Activated T-cell treated with anti-CD3 and anti-CD28 coated beads, Interleukin-2, amount 50 U/mL, for 4 hours (primary cell): ENCODE measurements at regions not wholly inside any gene's neighbourhood (a gene's known extent, or its start where the extent isn't known, plus 50 kb on each side); places are given as distances from the start of the nearest gene placed in this dataset.

Source experiments
- ATAC-seq, 2 donors: fragments of 200-7000 bp; cut with Tn5 transposase; one replicate each; pipeline ENCODE4 v1.10.0; 2021
- DNase-seq: peaks from one replicate; pipeline ENCODE4 v3.0.0-alpha.2; 2020
- H3K27me3 Mint-ChIP-seq: one replicate; pipeline ENCODE4 v1.8.0; 2021; ENCODE audit warnings: low read depth, mixed read lengths
- H3K36me3 Mint-ChIP-seq: one replicate; pipeline ENCODE4 v1.8.0; 2022; ENCODE audit warnings: mixed read lengths; ENCODE audit not compliant: insufficient read depth
- H3K4me1 Mint-ChIP-seq: one replicate; pipeline ENCODE4 v1.8.0; 2021; ENCODE audit warnings: low read depth, mixed read lengths
- H3K4me3 Mint-ChIP-seq: one replicate; pipeline ENCODE4 v1.8.0; 2021; ENCODE audit warnings: mild to moderate bottlenecking, moderate library complexity, mixed read lengths
- H3K9me3 Mint-ChIP-seq: one replicate; pipeline ENCODE4 v1.8.0; 2021; ENCODE audit warnings: mixed read lengths

DNA sequence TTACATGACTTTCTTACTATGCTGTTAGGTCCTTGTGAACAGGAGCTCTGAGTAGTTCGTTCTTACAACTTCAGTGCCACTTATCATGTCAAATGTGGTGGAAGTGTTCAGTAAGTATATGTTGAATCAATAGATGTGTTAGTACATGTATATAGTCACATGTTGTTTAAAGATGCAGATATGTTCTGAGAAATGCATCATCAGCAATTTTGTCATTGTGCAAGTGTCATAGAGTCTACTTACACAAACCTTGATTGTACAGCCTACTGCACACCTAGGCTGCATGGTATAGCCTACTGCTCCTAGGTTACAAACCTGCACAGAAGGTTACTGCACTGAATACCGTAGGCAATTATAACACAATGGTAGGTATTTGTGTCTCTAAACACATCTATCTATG, 174.8 kb downstream of the GPR37 start:
- Mint-ChIP-seq H3K4me3 (no peak overlapping the region), H3K27me3 (no peaks in the 10 kb centered on the region), H3K4me1 (no peaks in the 10 kb centered on the region), H3K9me3 (no peaks in the 10 kb centered on the region), H3K36me3 (no peaks in the 10 kb centered on the region)
- no peak for DNase-seq
- no peak for ATAC-seq

- Mint-ChIP-seq H3K4me1 (no peaks in the 10 kb centered on the region), H3K4me3 (no peak overlapping the region), H3K36me3 (no peaks in the 10 kb centered on the region), H3K9me3 (peaks cover 7% of the 10 kb centered on the region), H3K27me3 (no peaks in the 10 kb centered on the region)
- DNase-seq (no peak), ATAC-seq (no peak)
Observed at GRCh38 chr7:124577256-124577655, 188.3 kb downstream of the GPR37 start.

DNA sequence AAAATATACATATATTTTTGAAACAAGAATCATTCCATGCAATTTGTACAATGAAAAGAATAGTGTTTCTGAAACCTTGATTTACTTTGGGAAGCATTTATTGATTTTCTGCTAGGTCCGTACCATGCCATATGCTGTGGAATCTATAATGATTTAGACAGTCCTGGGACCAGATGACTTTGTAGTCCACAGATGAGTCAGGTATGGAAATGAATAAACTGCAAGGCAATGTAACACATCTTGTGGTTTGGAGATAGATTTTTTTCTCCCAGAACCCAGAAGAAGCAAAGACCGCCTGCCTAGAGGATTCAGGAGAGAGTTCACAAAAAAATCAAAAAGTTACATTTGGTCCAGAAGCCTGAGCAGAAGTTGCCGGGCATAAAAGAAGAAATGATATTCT, 190.4 kb downstream of the GPR37 start:
- Mint-ChIP-seq H3K9me3 (peaks cover 4% of the 10 kb centered on the region), H3K27me3 (no peaks in the 10 kb centered on the region), H3K36me3 (no peaks in the 10 kb centered on the region), H3K4me1 (no peaks in the 10 kb centered on the region), H3K4me3 (no peak overlapping the region)
- ATAC-seq (no peak), DNase-seq (no peak)

- Mint-ChIP-seq H3K27me3 (no peaks in the 10 kb centered on the region), H3K36me3 (no peaks in the 10 kb centered on the region), H3K4me1 (no peaks in the 10 kb centered on the region), H3K4me3 (no peak overlapping the region), H3K9me3 (no peaks in the 10 kb centered on the region)
- ATAC-seq, result no peak
- no peak for DNase-seq
Observed at GRCh38 chr7:124570558-124570957, 195.0 kb downstream of the GPR37 start.

- Mint-ChIP-seq H3K9me3 (no peaks in the 10 kb centered on the region), H3K4me3 (no peak overlapping the region), H3K27me3 (no peaks in the 10 kb centered on the region), H3K36me3 (no peaks in the 10 kb centered on the region), H3K4me1 (no peaks in the 10 kb centered on the region)
- ATAC-seq (no peak), DNase-seq (no peak)
Observed at GRCh38 chr7:124566583-124566982, 199.0 kb downstream of the GPR37 start.

- Mint-ChIP-seq H3K4me1 (no peaks in the 10 kb centered on the region), H3K9me3 (peaks cover 3% of the 10 kb centered on the region), H3K27me3 (no peaks in the 10 kb centered on the region), H3K4me3 (no peak overlapping the region), H3K36me3 (no peaks in the 10 kb centered on the region)
- no peak for DNase-seq
- ATAC-seq, result no peak
Observed at GRCh38 chr7:124557587-124557986, 208.0 kb downstream of the GPR37 start.

DNA sequence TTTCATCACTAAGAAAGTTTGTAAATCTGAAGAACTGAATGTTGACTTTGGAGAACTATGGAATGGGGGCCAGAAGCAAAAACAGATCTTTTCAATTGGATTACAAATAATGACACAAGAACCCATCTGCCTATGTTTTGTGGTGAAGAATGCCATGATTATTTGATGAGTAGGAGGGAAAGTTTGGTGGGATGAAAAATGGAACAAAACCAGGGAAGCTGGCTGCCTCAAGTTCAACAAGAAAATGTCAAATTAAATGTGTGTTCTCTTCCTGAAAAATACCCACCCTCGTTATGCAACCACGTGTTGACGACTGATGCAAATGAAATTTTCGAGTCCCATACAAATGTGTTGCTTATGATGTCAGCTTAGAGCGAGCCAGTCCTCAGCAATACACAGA, 208.5 kb downstream of the GPR37 start:
- Mint-ChIP-seq H3K27me3 (no peaks in the 10 kb centered on the region), H3K4me1 (no peaks in the 10 kb centered on the region), H3K36me3 (no peaks in the 10 kb centered on the region), H3K9me3 (peaks cover 3% of the 10 kb centered on the region), H3K4me3 (no peak overlapping the region)
- no peak for DNase-seq
- ATAC-seq, result no peak

DNA sequence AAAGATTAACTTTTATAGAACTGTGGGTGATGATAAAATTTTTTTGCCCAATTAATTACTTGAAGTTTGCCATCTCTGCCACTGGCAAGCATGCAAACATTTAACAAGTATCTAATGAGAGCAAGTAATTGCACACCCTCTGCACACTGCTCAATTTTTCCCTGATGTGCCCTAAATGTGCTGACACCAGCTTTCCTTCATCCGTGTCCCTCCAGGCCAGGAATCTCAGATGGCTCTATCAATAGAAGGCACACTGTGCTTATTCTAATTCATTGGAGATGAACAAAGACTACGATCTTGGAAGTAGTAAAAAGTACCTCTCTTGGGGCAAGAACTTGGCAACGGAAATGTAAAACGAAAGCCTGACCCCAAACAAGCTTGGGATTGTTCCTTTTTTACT, 212.1 kb downstream of the GPR37 start:
- DNase-seq (no peak), ATAC-seq (no peak)
- Mint-ChIP-seq H3K36me3 (no peaks in the 10 kb centered on the region), H3K9me3 (no peaks in the 10 kb centered on the region), H3K27me3 (no peaks in the 10 kb centered on the region), H3K4me3 (no peak overlapping the region), H3K4me1 (no peaks in the 10 kb centered on the region)

GRCh38 chr7:124552217-124552616, 213.4 kb downstream of the GPR37 start:
- Mint-ChIP-seq H3K36me3 (no peaks in the 10 kb centered on the region), H3K4me1 (no peaks in the 10 kb centered on the region), H3K4me3 (no peak overlapping the region), H3K27me3 (no peaks in the 10 kb centered on the region), H3K9me3 (no peaks in the 10 kb centered on the region)
- no peak for ATAC-seq
- DNase-seq, result no peak

DNA sequence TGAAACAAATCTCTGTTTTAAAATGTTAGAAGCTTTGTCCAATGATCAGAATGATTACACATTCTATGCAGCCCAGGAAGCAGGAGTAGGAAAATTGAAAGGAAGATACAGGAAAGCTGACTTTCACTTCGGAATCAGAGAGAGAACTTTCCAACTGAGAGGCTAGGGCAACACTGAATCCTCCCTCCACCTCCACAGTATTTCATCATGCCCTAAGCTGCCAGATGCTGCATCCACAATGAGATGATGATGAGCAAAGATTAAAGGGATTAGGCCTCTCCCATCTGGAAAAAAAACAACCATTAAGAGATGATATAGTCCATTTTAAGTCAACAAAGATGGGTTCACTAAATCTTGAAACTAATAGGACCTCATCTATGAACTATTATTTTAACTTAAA, 215.6 kb downstream of the GPR37 start:
- Mint-ChIP-seq H3K9me3 (no peaks in the 10 kb centered on the region), H3K36me3 (no peaks in the 10 kb centered on the region), H3K4me1 (no peaks in the 10 kb centered on the region), H3K27me3 (no peaks in the 10 kb centered on the region), H3K4me3 (no peak overlapping the region)
- ATAC-seq (no peak), DNase-seq (no peak)

DNA sequence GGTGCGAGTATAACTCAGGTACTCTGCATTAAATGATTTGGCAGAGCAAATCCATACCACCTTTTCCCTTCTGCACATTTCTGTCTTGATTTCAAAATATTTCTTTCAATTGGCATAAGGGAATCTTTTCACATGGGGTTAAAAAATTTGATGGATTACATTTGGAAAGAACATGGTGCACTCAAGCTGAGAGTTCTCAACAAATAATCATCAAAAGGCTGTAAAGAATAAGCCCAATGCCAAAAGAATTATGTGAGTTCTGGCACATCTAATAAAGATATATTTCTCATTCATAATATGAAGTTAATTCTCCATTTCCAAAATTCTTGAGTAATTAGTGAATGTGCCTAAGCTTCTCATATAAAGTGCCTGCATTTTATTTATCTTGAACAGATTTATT, 223.1 kb downstream of the GPR37 start:
- no peak overlapping the region for H3K4me3 Mint-ChIP-seq
- H3K4me1 Mint-ChIP-seq, result no peaks in the 10 kb centered on the region
- H3K27me3 Mint-ChIP-seq, result no peaks in the 10 kb centered on the region
- DNase-seq (no peak), ATAC-seq (no peak)
- no peaks in the 10 kb centered on the region for H3K36me3 Mint-ChIP-seq
- H3K9me3 Mint-ChIP-seq, result peaks cover 2% of the 10 kb centered on the region

DNA sequence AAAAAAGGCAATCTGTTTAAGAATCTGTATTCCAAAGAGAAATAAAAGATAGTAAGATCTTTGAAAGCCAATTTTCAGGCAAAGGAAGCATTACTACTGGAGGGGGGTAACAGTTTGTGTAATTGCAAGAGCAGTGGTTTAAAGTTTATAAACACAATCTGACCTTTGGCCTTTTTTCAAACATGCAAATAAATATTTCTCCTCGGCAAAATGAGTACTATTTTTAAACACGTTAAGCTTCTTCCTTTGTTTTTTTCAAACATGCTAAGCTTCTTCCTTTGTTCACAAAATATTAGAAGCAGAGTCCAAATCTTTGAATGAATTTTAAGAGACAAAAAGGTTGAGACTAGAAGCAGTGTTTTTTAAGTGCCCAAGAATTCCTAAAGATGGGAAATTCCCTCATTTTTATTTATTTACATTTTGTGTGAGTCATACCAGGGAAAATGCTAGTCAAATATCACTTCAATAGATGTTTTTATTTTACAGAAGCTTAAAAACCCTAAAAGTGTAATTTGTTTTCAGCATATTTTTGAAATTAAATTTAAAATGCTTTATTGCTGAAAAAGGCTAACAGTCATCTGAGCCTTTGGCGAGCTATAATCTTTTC, 229.3 kb downstream of the GPR37 start:
- Mint-ChIP-seq H3K4me3 (no peak overlapping the region), H3K9me3 (peaks cover 10% of the 10 kb centered on the region), H3K36me3 (no peaks in the 10 kb centered on the region), H3K4me1 (no peaks in the 10 kb centered on the region), H3K27me3 (no peaks in the 10 kb centered on the region)
- no peak for ATAC-seq
- DNase-seq, result no peak

DNA sequence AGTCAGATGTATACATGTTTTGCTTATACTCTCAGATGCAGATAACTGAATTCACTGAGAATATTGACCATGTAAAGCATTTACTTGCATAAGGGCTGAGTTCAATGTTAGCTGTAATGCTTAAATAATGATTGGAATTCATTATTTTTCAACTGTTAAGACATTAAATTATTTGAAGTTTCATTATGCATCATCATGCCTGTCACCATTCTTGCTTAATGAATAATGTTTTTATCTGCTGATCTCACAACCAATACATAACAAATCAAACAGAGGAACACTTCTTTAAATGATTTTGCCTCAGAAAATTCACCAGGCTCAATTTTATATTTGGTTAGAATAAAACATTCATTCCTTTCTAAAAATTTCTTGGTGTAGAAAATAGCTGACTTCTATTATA, 233.4 kb downstream of the GPR37 start:
- Mint-ChIP-seq H3K27me3 (no peaks in the 10 kb centered on the region), H3K4me3 (no peak overlapping the region), H3K9me3 (peaks cover 15% of the 10 kb centered on the region), H3K36me3 (no peaks in the 10 kb centered on the region), H3K4me1 (no peaks in the 10 kb centered on the region)
- ATAC-seq (no peak), DNase-seq (no peak)

GRCh38 chr7:124516911-124517310, 248.7 kb downstream of the GPR37 start:
- DNase-seq (no peak), ATAC-seq (no peak)
- Mint-ChIP-seq H3K4me3 (no peak overlapping the region), H3K27me3 (no peaks in the 10 kb centered on the region), H3K36me3 (no peaks in the 10 kb centered on the region), H3K9me3 (no peaks in the 10 kb centered on the region), H3K4me1 (no peaks in the 10 kb centered on the region)

- H3K36me3 Mint-ChIP-seq, result no peaks in the 10 kb centered on the region
- no peaks in the 10 kb centered on the region for H3K4me1 Mint-ChIP-seq
- H3K4me3 Mint-ChIP-seq, result no peak overlapping the region
- ATAC-seq (no peak), DNase-seq (no peak)
- no peaks in the 10 kb centered on the region for H3K27me3 Mint-ChIP-seq
- no peaks in the 10 kb centered on the region for H3K9me3 Mint-ChIP-seq
Observed at GRCh38 chr7:124515106-124515830, 250.3 kb downstream of the GPR37 start.
